Naive thymus-derived CD8-positive, alpha-beta T cell (primary cell): ENCODE measurements at regions not wholly inside any gene's neighbourhood (a gene's known extent, or its start where the extent isn't known, plus 50 kb on each side); places are given as distances from the start of the nearest gene placed in this dataset.

Experiments used
- ATAC-seq, 2 donors: fragments of 150-1000 bp; cut with Tn5 transposase in 1 of 2; sonication (Bioruptor Pico), chemical (Tn5 transposase) in 1 of 2; 1 replicate in 1 of 2; 2 replicates in 1 of 2; pipeline ENCODE4 v1.10.0; 2021; ENCODE audit warnings: mild to moderate bottlenecking in 2 of 2, moderate library complexity in 2 of 2
- POLR2A ChIA-PET: fragments of 350-600 bp; sonication (Branson Sonifier 250); formaldehyde crosslinking; loops from one replicate; lab custom pipeline; 2021; ENCODE audit warnings: antibody characterized with exemption; lab: Charles Lee
- DNase-seq, 10 donors: peaks; one replicate each; pipeline versions ENCODE4 v3.0.0 to v3.0.0-alpha.2; 2020 to 2022
- H3K27ac Mint-ChIP-seq, 10 donors: one replicate each; pipeline ENCODE4 v1.8.0; 2020 to 2022; ENCODE audit warnings: mild to moderate bottlenecking in 10 of 10, mixed read lengths in 10 of 10, moderate library complexity in 4 of 10, inconsistent platforms in 1 of 10
- H3K27me3 Mint-ChIP-seq, 5 donors: one replicate each; pipeline ENCODE4 v1.8.0; 2021 to 2022; ENCODE audit warnings: mixed read lengths in 5 of 5
- H3K36me3 Mint-ChIP-seq, 3 donors: one replicate each; pipeline ENCODE4 v1.8.0; 2020 to 2022; ENCODE audit warnings: mixed read lengths in 3 of 3, mild to moderate bottlenecking in 2 of 3, inconsistent platforms in 1 of 3
- H3K4me1 Mint-ChIP-seq, 4 donors: one replicate each; pipeline ENCODE4 v1.8.0; 2021 to 2022; ENCODE audit warnings: mixed read lengths in 4 of 4
- H3K4me3 Mint-ChIP-seq, 10 donors: one replicate each; pipeline ENCODE4 v1.8.0; 2020 to 2022; ENCODE audit warnings: mild to moderate bottlenecking in 10 of 10, mixed read lengths in 10 of 10, moderate library complexity in 6 of 10, inconsistent platforms in 1 of 10
- H3K9me3 Mint-ChIP-seq, 9 donors: one replicate each; pipeline ENCODE4 v1.8.0; 2020 to 2022; ENCODE audit warnings: mixed read lengths in 9 of 9, mild to moderate bottlenecking in 3 of 9, inconsistent platforms in 1 of 9, moderate library complexity in 1 of 9

- H3K27ac Mint-ChIP-seq, result peak overlapping the region in 3 of 10 donors; percentile 28 to 60 (median 29)
- no peak overlapping the region for H3K4me3 Mint-ChIP-seq
- ATAC-seq (no peak), DNase-seq (no peak)
- no peaks in the 10 kb centered on the region for H3K27me3 Mint-ChIP-seq
- peaks cover 0 to 5% (median 0%) of the 10 kb centered on the region in 3 donors for H3K36me3 Mint-ChIP-seq
- POLR2A ChIA-PET, result interaction anchor here (1.0 to 1.9 kb wide), 4 partner anchors 9 to 13 kb away, joined by 3 to 6 read pairs (median 5); no protein-coding TSS in a partner anchor
- peaks cover 0 to 4% (median 0%) of the 10 kb centered on the region in 9 donors for H3K9me3 Mint-ChIP-seq
- peaks cover 17 to 33% (median 27%) of the 10 kb centered on the region in 4 donors for H3K4me1 Mint-ChIP-seq
These were observed 62.9 kb upstream of the ATP1A1 start for GRCh38 chr1:116310180-116310579.

- H3K4me3 Mint-ChIP-seq, result no peak overlapping the region
- H3K9me3 Mint-ChIP-seq, result no peaks in the 10 kb centered on the region
- POLR2A ChIA-PET, result interaction anchor here (0.7 to 1.7 kb wide), 3 partner anchors 9 to 65 kb away, joined by 3 to 4 read pairs (median 4); no protein-coding TSS in a partner anchor
- peaks cover 17 to 38% (median 32%) of the 10 kb centered on the region in 4 donors for H3K4me1 Mint-ChIP-seq
- no peak overlapping the region for H3K27ac Mint-ChIP-seq
- ATAC-seq, result no peak
- no peak for DNase-seq
- no peaks in the 10 kb centered on the region for H3K36me3 Mint-ChIP-seq
- no peaks in the 10 kb centered on the region for H3K27me3 Mint-ChIP-seq
These were observed 61.9 kb upstream of the ATP1A1 start for GRCh38 chr1:116311193-116311592.

GRCh38 chr1:116311756-116312680 is 61.0 kb upstream of the ATP1A1 start:
- ATAC-seq, result no peak
- no peaks in the 10 kb centered on the region for H3K9me3 Mint-ChIP-seq
- peaks cover 25 to 43% (median 38%) of the 10 kb centered on the region in 4 donors for H3K4me1 Mint-ChIP-seq
- POLR2A ChIA-PET, result interaction anchor here (1.7 kb wide), 1 partner anchor 12 kb away, joined by 4 read pairs; no protein-coding TSS in a partner anchor
- no peak overlapping the region for H3K4me3 Mint-ChIP-seq
- no peaks in the 10 kb centered on the region for H3K27me3 Mint-ChIP-seq
- H3K27ac Mint-ChIP-seq, result peak overlapping the region in 1 of 10 donors; percentile 29
- no peak for DNase-seq
- H3K36me3 Mint-ChIP-seq, result no peaks in the 10 kb centered on the region

GRCh38 chr1:116312681-116313069 is 60.4 kb upstream of the ATP1A1 start:
- H3K36me3 Mint-ChIP-seq, result no peaks in the 10 kb centered on the region
- H3K9me3 Mint-ChIP-seq, result no peaks in the 10 kb centered on the region
- POLR2A ChIA-PET, result interaction anchor here (0.7 to 0.9 kb wide), 2 partner anchors 11 to 33 kb away, joined by 3 read pairs; no protein-coding TSS in a partner anchor
- no peak for DNase-seq
- H3K4me3 Mint-ChIP-seq, result peak overlapping the region in 1 of 10 donors; percentile 40
- H3K4me1 Mint-ChIP-seq, result peaks cover 30 to 49% (median 40%) of the 10 kb centered on the region in 4 donors
- H3K27ac Mint-ChIP-seq, result peak overlapping the region in 4 of 10 donors; percentile 8 to 47 (median 37)
- ATAC-seq, result no peak
- no peaks in the 10 kb centered on the region for H3K27me3 Mint-ChIP-seq

GRCh38 chr1:116313776-116314175 is 59.3 kb upstream of the ATP1A1 start:
- no peak overlapping the region for H3K4me3 Mint-ChIP-seq
- no peak for ATAC-seq
- H3K4me1 Mint-ChIP-seq, result peaks cover 30 to 49% (median 40%) of the 10 kb centered on the region in 4 donors
- DNase-seq, result no peak
- POLR2A ChIA-PET, result interaction anchor here (0.9 kb wide), 1 partner anchor 10 kb away, joined by 3 read pairs; no protein-coding TSS in a partner anchor
- no peak overlapping the region for H3K27ac Mint-ChIP-seq
- H3K9me3 Mint-ChIP-seq, result no peaks in the 10 kb centered on the region
- no peaks in the 10 kb centered on the region for H3K36me3 Mint-ChIP-seq
- H3K27me3 Mint-ChIP-seq, result no peaks in the 10 kb centered on the region

- POLR2A ChIA-PET, result no interaction called here
- Mint-ChIP-seq H3K4me3 (no peak overlapping the region), H3K27ac (no peak overlapping the region), H3K4me1 (peaks cover 30 to 47% (median 36%) of the 10 kb centered on the region in 4 donors), H3K9me3 (no peaks in the 10 kb centered on the region), H3K36me3 (no peaks in the 10 kb centered on the region), H3K27me3 (no peaks in the 10 kb centered on the region)
- no peak for DNase-seq
- no peak for ATAC-seq
These were observed 58.6 kb upstream of the ATP1A1 start for GRCh38 chr1:116314305-116314919.

GRCh38 chr1:116316373-116316772 is 56.7 kb upstream of the ATP1A1 start:
- peaks cover 22 to 45% (median 28%) of the 10 kb centered on the region in 4 donors for H3K4me1 Mint-ChIP-seq
- POLR2A ChIA-PET, result no interaction called here
- H3K27ac Mint-ChIP-seq, result peak overlapping the region in 4 of 10 donors; percentile 6 to 27 (median 15)
- ATAC-seq (no peak), DNase-seq (no peak)
- H3K27me3 Mint-ChIP-seq, result no peaks in the 10 kb centered on the region
- no peak overlapping the region for H3K4me3 Mint-ChIP-seq
- no peaks in the 10 kb centered on the region for H3K36me3 Mint-ChIP-seq
- H3K9me3 Mint-ChIP-seq, result no peaks in the 10 kb centered on the region

- no peak for DNase-seq
- Mint-ChIP-seq H3K36me3 (no peaks in the 10 kb centered on the region), H3K4me1 (peaks cover 26 to 52% (median 42%) of the 10 kb centered on the region in 4 donors), H3K4me3 (no peak overlapping the region), H3K27me3 (no peaks in the 10 kb centered on the region), H3K9me3 (no peaks in the 10 kb centered on the region), H3K27ac (peak overlapping the region in 1 of 10 donors; percentile 19)
- ATAC-seq, result no peak
- POLR2A ChIA-PET, result interaction anchor here (1.1 to 1.4 kb wide), 2 partner anchors 8 to 9 kb away, joined by 5 to 6 read pairs; no protein-coding TSS in a partner anchor
These were observed 54.1 kb upstream of the ATP1A1 start for GRCh38 chr1:116318897-116319296.

- no peak for DNase-seq
- Mint-ChIP-seq H3K36me3 (no peaks in the 10 kb centered on the region), H3K27ac (peak overlapping the region in 5 of 10 donors; percentile 6 to 87 (median 83)), H3K27me3 (no peaks in the 10 kb centered on the region), H3K4me1 (peaks cover 35 to 65% (median 56%) of the 10 kb centered on the region in 4 donors), H3K9me3 (no peaks in the 10 kb centered on the region), H3K4me3 (peak overlapping the region in 1 of 10 donors; percentile 34)
- POLR2A ChIA-PET, result interaction anchor here (1.1 to 1.7 kb wide), 4 partner anchors 10 to 53 kb away, joined by 3 to 6 read pairs (median 5); partner anchors contain the start of gene ATP1A1
- no peak for ATAC-seq
These were observed 52.2 kb upstream of the ATP1A1 start for GRCh38 chr1:116320874-116321273.

GRCh38 chr1:116321766-116322175 is 51.3 kb upstream of the ATP1A1 start:
- peak overlapping the region in 8 of 10 donors; percentile 38 to 87 (median 74) for H3K27ac Mint-ChIP-seq
- ATAC-seq (no peak), DNase-seq (no peak)
- POLR2A ChIA-PET, result interaction anchor here (0.6 to 1.4 kb wide), 6 partner anchors 46 to 90 kb away, joined by 3 to 6 read pairs (median 3); partner anchors contain the start of gene ATP1A1
- peak overlapping the region in 7 of 10 donors; percentile 2 to 50 (median 38) for H3K4me3 Mint-ChIP-seq
- no peaks in the 10 kb centered on the region for H3K27me3 Mint-ChIP-seq
- peaks cover 35 to 70% (median 59%) of the 10 kb centered on the region in 4 donors for H3K4me1 Mint-ChIP-seq
- no peaks in the 10 kb centered on the region for H3K9me3 Mint-ChIP-seq
- no peaks in the 10 kb centered on the region for H3K36me3 Mint-ChIP-seq

GRCh38 chr1:116322752-116323405 is 50.2 kb upstream of the ATP1A1 start:
- Mint-ChIP-seq H3K36me3 (no peaks in the 10 kb centered on the region), H3K27me3 (no peaks in the 10 kb centered on the region), H3K4me1 (peaks cover 28 to 71% (median 65%) of the 10 kb centered on the region in 4 donors), H3K27ac (peak overlapping the region; percentile 25 to 91 (median 80)), H3K9me3 (no peaks in the 10 kb centered on the region), H3K4me3 (peak overlapping the region in 7 of 10 donors; percentile 12 to 69 (median 39))
- DNase-seq (no peak), ATAC-seq (no peak)
- POLR2A ChIA-PET, result interaction anchor here (0.9 to 5.8 kb wide), 5 partner anchors 10 to 52 kb away, joined by 3 to 54 read pairs (median 3); partner anchors contain the start of gene ATP1A1
